ENCODE measurements at regions not wholly inside any gene's neighbourhood (a gene's known extent, or its start where the extent isn't known, plus 50 kb on each side); places are given as distances from the start of the nearest gene placed in this dataset.

- H3K36me3 Mint-ChIP-seq: no peaks in the 10 kb centered on the region
- DNase-seq (ENCODE audit: low spot score in 2 of 2): no peak
These were observed 102.5 kb downstream of the EBNA1BP2 start for GRCh38 chr1:43069461-43070050.

GRCh38 chr1:43068911-43069310, 103.2 kb downstream of the EBNA1BP2 start:
- DNase-seq (ENCODE audit: low spot score in 2 of 2): no peak
- H3K4me1 Mint-ChIP-seq: peaks cover 11% of the 10 kb centered on the region

More at GRCh38 chr1:43069461-43070050, 102.5 kb downstream of the EBNA1BP2 start:
- H3K4me3 Mint-ChIP-seq: no peak overlapping the region
- ATAC-seq: no peak
- no peaks in the 10 kb centered on the region for H3K9me3 Mint-ChIP-seq
- H3K27ac Mint-ChIP-seq: no peak overlapping the region
- H3K4me1 Mint-ChIP-seq: peaks cover 11% of the 10 kb centered on the region

GRCh38 chr1:43067977-43068751, 103.9 kb downstream of the EBNA1BP2 start:
- Mint-ChIP-seq H3K27ac (no peak overlapping the region), H3K9me3 (no peaks in the 10 kb centered on the region), H3K36me3 (no peaks in the 10 kb centered on the region), H3K4me3 (peak overlapping the region; percentile 33), H3K4me1 (peaks cover 6% of the 10 kb centered on the region)
- DNase-seq (ENCODE audit: low spot score in 2 of 2) (no peak), ATAC-seq (peak; percentile 27)

More at GRCh38 chr1:43068911-43069310, 103.2 kb downstream of the EBNA1BP2 start:
- no peak for ATAC-seq
- H3K9me3 Mint-ChIP-seq: no peaks in the 10 kb centered on the region
- H3K36me3 Mint-ChIP-seq: no peaks in the 10 kb centered on the region
- H3K4me3 Mint-ChIP-seq: no peak overlapping the region
- no peak overlapping the region for H3K27ac Mint-ChIP-seq

- H3K4me3 Mint-ChIP-seq: peak overlapping the region; percentile 33
These were observed 104.8 kb downstream of the EBNA1BP2 start for GRCh38 chr1:43067233-43067745.

GRCh38 chr1:43066578-43066977, 105.5 kb downstream of the EBNA1BP2 start:
- Mint-ChIP-seq H3K4me3 (no peak overlapping the region), H3K9me3 (no peaks in the 10 kb centered on the region), H3K4me1 (peaks cover 13% of the 10 kb centered on the region), H3K36me3 (no peaks in the 10 kb centered on the region), H3K27ac (no peak overlapping the region)
- no peak for DNase-seq (ENCODE audit: low spot score in 2 of 2)
- ATAC-seq: no peak

More at GRCh38 chr1:43067233-43067745, 104.8 kb downstream of the EBNA1BP2 start:
- Mint-ChIP-seq H3K9me3 (no peaks in the 10 kb centered on the region), H3K4me1 (peaks cover 11% of the 10 kb centered on the region), H3K27ac (no peak overlapping the region), H3K36me3 (no peaks in the 10 kb centered on the region)
- ATAC-seq: no peak
- DNase-seq (ENCODE audit: low spot score in 2 of 2): no peak

- no peaks in the 10 kb centered on the region for H3K36me3 Mint-ChIP-seq
- no peak for DNase-seq (ENCODE audit: low spot score in 2 of 2)
- H3K4me1 Mint-ChIP-seq: peaks cover 8% of the 10 kb centered on the region
- H3K27ac Mint-ChIP-seq: no peak overlapping the region
- peak; percentile 35 for ATAC-seq
- no peak overlapping the region for H3K4me3 Mint-ChIP-seq
- no peaks in the 10 kb centered on the region for H3K9me3 Mint-ChIP-seq
These were observed 106.3 kb downstream of the EBNA1BP2 start for GRCh38 chr1:43065616-43066399.

- H3K27ac Mint-ChIP-seq: peak overlapping the region; percentile 52
- ATAC-seq (peak; percentile 33), DNase-seq (ENCODE audit: low spot score in 2 of 2) (no peak)
- H3K36me3 Mint-ChIP-seq: no peaks in the 10 kb centered on the region
- H3K9me3 Mint-ChIP-seq: no peaks in the 10 kb centered on the region
- H3K4me1 Mint-ChIP-seq: peaks cover 8% of the 10 kb centered on the region
- H3K4me3 Mint-ChIP-seq: no peak overlapping the region
These were observed 106.5 kb upstream of the SLC2A1 start for GRCh38 chr1:43065191-43065590.

GRCh38 chr1:43063394-43064219, 104.9 kb upstream of the SLC2A1 start:
- ATAC-seq: no peak
- peaks cover 15% of the 10 kb centered on the region for H3K4me1 Mint-ChIP-seq
- H3K9me3 Mint-ChIP-seq: no peaks in the 10 kb centered on the region
- peaks cover 2% of the 10 kb centered on the region for H3K36me3 Mint-ChIP-seq
- no peak overlapping the region for H3K27ac Mint-ChIP-seq
- no peak overlapping the region for H3K4me3 Mint-ChIP-seq
- no peak for DNase-seq (ENCODE audit: low spot score in 2 of 2)

GRCh38 chr1:43062527-43063095, 103.9 kb upstream of the SLC2A1 start:
- Mint-ChIP-seq H3K4me1 (peaks cover 25% of the 10 kb centered on the region), H3K9me3 (peaks cover 3% of the 10 kb centered on the region), H3K4me3 (no peak overlapping the region), H3K36me3 (peaks cover 9% of the 10 kb centered on the region), H3K27ac (peak overlapping the region; percentile 30)
- peak; percentile 14 for ATAC-seq
- no peak for DNase-seq (ENCODE audit: low spot score in 2 of 2)

GRCh38 chr1:43061757-43062156, 103.1 kb upstream of the SLC2A1 start:
- DNase-seq (ENCODE audit: low spot score in 2 of 2) (no peak), ATAC-seq (no peak)
- peaks cover 13% of the 10 kb centered on the region for H3K36me3 Mint-ChIP-seq
- peaks cover 4% of the 10 kb centered on the region for H3K9me3 Mint-ChIP-seq
- H3K4me1 Mint-ChIP-seq: peaks cover 31% of the 10 kb centered on the region
- no peak overlapping the region for H3K27ac Mint-ChIP-seq
- H3K4me3 Mint-ChIP-seq: no peak overlapping the region

- Mint-ChIP-seq H3K36me3 (peaks cover 13% of the 10 kb centered on the region), H3K4me1 (peaks cover 31% of the 10 kb centered on the region), H3K27ac (no peak overlapping the region), H3K4me3 (no peak overlapping the region), H3K9me3 (peaks cover 4% of the 10 kb centered on the region)
- no peak for DNase-seq (ENCODE audit: low spot score in 2 of 2)
- ATAC-seq: no peak
These were observed 101.2 kb upstream of the SLC2A1 start for GRCh38 chr1:43059640-43060574.

GRCh38 chr1:43058545-43059360, 100.1 kb upstream of the SLC2A1 start:
- H3K27ac Mint-ChIP-seq: peak overlapping the region; percentile 51
- peaks cover 4% of the 10 kb centered on the region for H3K9me3 Mint-ChIP-seq
- ATAC-seq: peak; percentile 72
- DNase-seq (ENCODE audit: low spot score in 2 of 2): peak in 1 of 2 donors; percentile 27
- peaks cover 13% of the 10 kb centered on the region for H3K36me3 Mint-ChIP-seq
- H3K4me3 Mint-ChIP-seq: peak overlapping the region; percentile 4
- H3K4me1 Mint-ChIP-seq: peaks cover 31% of the 10 kb centered on the region

GRCh38 chr1:43058056-43058455, 99.4 kb upstream of the SLC2A1 start:
- Mint-ChIP-seq H3K27ac (peak overlapping the region; percentile 51), H3K36me3 (peaks cover 13% of the 10 kb centered on the region), H3K9me3 (peaks cover 4% of the 10 kb centered on the region), H3K4me1 (peaks cover 31% of the 10 kb centered on the region), H3K4me3 (peak overlapping the region; percentile 4)
- ATAC-seq (no peak), DNase-seq (ENCODE audit: low spot score in 2 of 2) (no peak)
